ENCODE measurements at regions not wholly inside any gene's neighbourhood (a gene's known extent, or its start where the extent isn't known, plus 50 kb on each side); places are given as distances from the start of the nearest gene placed in this dataset.

GRCh38 chr21:39036581-39036980, 146.7 kb downstream of the PSMG1 start:
- TF ChIP-seq POLR2AphosphoS5 (IDR thresholded peaks at IDR 0.05; ENCODE audit: borderline replicate concordance, low read depth, low read length), result no peak
- TF ChIP-seq EZH2 (IDR thresholded peaks at IDR 0.05), result no peak
- TF ChIP-seq FOXP2 (optimal IDR thresholded peaks at IDR 0.05; ENCODE audit: control extremely low read depth, extremely low read length, insufficient read depth), result no peak
